ENCODE measurements at regions not wholly inside any gene's neighbourhood (a gene's known extent, or its start where the extent isn't known, plus 50 kb on each side); places are given as distances from the start of the nearest gene placed in this dataset.

GRCh38 chr5:124234022-124234769 lies 512.2 kb downstream of the ZNF608 start:
- Histone ChIP-seq H3K4me3 (ENCODE audit: low read length) (no peak overlapping the region), H3K27me3 (ENCODE audit: control insufficient read depth, insufficient read depth) (no peaks in the 10 kb centered on the region), H3K9me3 (ENCODE audit: control insufficient read depth, low read length) (no peaks in the 10 kb centered on the region), H3K4me1 (ENCODE audit: control insufficient read depth, insufficient read depth, low read length) (no peaks in the 10 kb centered on the region), H3K27ac (ENCODE audit: low read length) (no peak overlapping the region)
- 61% methylated on average over 5 of the region's 5 CpGs for WGBS
- intact Hi-C loops (cut with DNase I), result no loop called here
- no peak for ATAC-seq
- DNase-seq, result no peak

GRCh38 chr5:124232515-124232914 lies 513.9 kb downstream of the ZNF608 start:
- no peak for DNase-seq

GRCh38 chr5:124231802-124232201 lies 514.6 kb downstream of the ZNF608 start:
- no peaks in the 10 kb centered on the region for H3K27me3 ChIP-seq (ENCODE audit: control insufficient read depth, insufficient read depth)
- H3K9me3 ChIP-seq (ENCODE audit: control insufficient read depth, low read length), result no peaks in the 10 kb centered on the region
- DNase-seq (no peak), ATAC-seq (no peak)
- no peaks in the 10 kb centered on the region for H3K4me1 ChIP-seq (ENCODE audit: control insufficient read depth, insufficient read depth, low read length)
- H3K27ac ChIP-seq (ENCODE audit: low read length), result no peak overlapping the region
- 96% methylated on average over 3 of the region's 3 CpGs for WGBS
- H3K4me3 ChIP-seq (ENCODE audit: low read length), result no peak overlapping the region
- intact Hi-C loops (cut with DNase I), result no loop called here

More at GRCh38 chr5:124232515-124232914, 513.9 kb downstream of the ZNF608 start:
- Histone ChIP-seq H3K4me1 (ENCODE audit: control insufficient read depth, insufficient read depth, low read length) (no peaks in the 10 kb centered on the region), H3K4me3 (ENCODE audit: low read length) (no peak overlapping the region), H3K27ac (ENCODE audit: low read length) (no peak overlapping the region), H3K9me3 (ENCODE audit: control insufficient read depth, low read length) (no peaks in the 10 kb centered on the region), H3K27me3 (ENCODE audit: control insufficient read depth, insufficient read depth) (no peaks in the 10 kb centered on the region)
- intact Hi-C loops (cut with DNase I), result no loop called here
- no peak for ATAC-seq
- WGBS, result 90% methylated on average over 10 of the region's 10 CpGs

GRCh38 chr5:124231230-124231629 lies 515.2 kb downstream of the ZNF608 start:
- DNase-seq, result no peak
- Histone ChIP-seq H3K9me3 (ENCODE audit: control insufficient read depth, low read length) (no peaks in the 10 kb centered on the region), H3K4me1 (ENCODE audit: control insufficient read depth, insufficient read depth, low read length) (no peaks in the 10 kb centered on the region), H3K4me3 (ENCODE audit: low read length) (no peak overlapping the region), H3K27me3 (ENCODE audit: control insufficient read depth, insufficient read depth) (no peaks in the 10 kb centered on the region), H3K27ac (ENCODE audit: low read length) (no peak overlapping the region)
- ATAC-seq, result no peak
- intact Hi-C loops (cut with DNase I), result no loop called here
- 83% methylated on average over 5 of the region's 5 CpGs for WGBS

- ATAC-seq, result peak in 1 of 2 donors; percentile 43
- intact Hi-C loops (cut with DNase I), result no loop called here
- WGBS, result 64% methylated on average over 7 of the region's 7 CpGs
Observed at GRCh38 chr5:124230456-124230855, 516.0 kb downstream of the ZNF608 start.

GRCh38 chr5:124229352-124229751 lies 517.1 kb downstream of the ZNF608 start:
- DNase-seq (no peak), ATAC-seq (no peak)
- H3K27ac ChIP-seq (ENCODE audit: low read length), result no peak overlapping the region
- 94% methylated on average over 3 of the region's 3 CpGs for WGBS
- H3K4me1 ChIP-seq (ENCODE audit: control insufficient read depth, insufficient read depth, low read length), result no peaks in the 10 kb centered on the region
- H3K4me3 ChIP-seq (ENCODE audit: low read length), result no peak overlapping the region
- H3K9me3 ChIP-seq (ENCODE audit: control insufficient read depth, low read length), result no peaks in the 10 kb centered on the region
- H3K27me3 ChIP-seq (ENCODE audit: control insufficient read depth, insufficient read depth), result no peaks in the 10 kb centered on the region
- intact Hi-C loops (cut with DNase I), result no loop called here

More at GRCh38 chr5:124230456-124230855, 516.0 kb downstream of the ZNF608 start:
- H3K4me1 ChIP-seq (ENCODE audit: control insufficient read depth, insufficient read depth, low read length), result no peaks in the 10 kb centered on the region
- DNase-seq, result peak in 1 of 3 donors; percentile 34
- H3K27ac ChIP-seq (ENCODE audit: low read length), result no peak overlapping the region
- no peak overlapping the region for H3K4me3 ChIP-seq (ENCODE audit: low read length)
- no peaks in the 10 kb centered on the region for H3K27me3 ChIP-seq (ENCODE audit: control insufficient read depth, insufficient read depth)
- no peaks in the 10 kb centered on the region for H3K9me3 ChIP-seq (ENCODE audit: control insufficient read depth, low read length)

GRCh38 chr5:124227914-124228313 lies 518.5 kb downstream of the ZNF608 start:
- Histone ChIP-seq H3K4me3 (ENCODE audit: low read length) (no peak overlapping the region), H3K27me3 (ENCODE audit: control insufficient read depth, insufficient read depth) (no peaks in the 10 kb centered on the region), H3K27ac (ENCODE audit: low read length) (no peak overlapping the region)

GRCh38 chr5:124220418-124220817 lies 526.0 kb downstream of the ZNF608 start:
- Histone ChIP-seq H3K9me3 (ENCODE audit: control insufficient read depth, low read length) (no peaks in the 10 kb centered on the region), H3K4me1 (ENCODE audit: control insufficient read depth, insufficient read depth, low read length) (no peaks in the 10 kb centered on the region), H3K27me3 (ENCODE audit: control insufficient read depth, insufficient read depth) (no peaks in the 10 kb centered on the region), H3K27ac (ENCODE audit: low read length) (no peak overlapping the region), H3K4me3 (ENCODE audit: low read length) (no peak overlapping the region)
- intact Hi-C loops (cut with DNase I), result no loop called here
- 70% methylated on average over 2 of the region's 2 CpGs for WGBS
- ATAC-seq, result no peak
- DNase-seq, result no peak

More at GRCh38 chr5:124227914-124228313, 518.5 kb downstream of the ZNF608 start:
- H3K4me1 ChIP-seq (ENCODE audit: control insufficient read depth, insufficient read depth, low read length), result no peaks in the 10 kb centered on the region
- no peak for ATAC-seq
- H3K9me3 ChIP-seq (ENCODE audit: control insufficient read depth, low read length), result no peaks in the 10 kb centered on the region
- intact Hi-C loops (cut with DNase I), result no loop called here
- no peak for DNase-seq

- Histone ChIP-seq H3K27ac (ENCODE audit: low read length) (no peak overlapping the region), H3K4me3 (ENCODE audit: low read length) (no peak overlapping the region), H3K9me3 (ENCODE audit: control insufficient read depth, low read length) (no peaks in the 10 kb centered on the region), H3K27me3 (ENCODE audit: control insufficient read depth, insufficient read depth) (no peaks in the 10 kb centered on the region), H3K4me1 (ENCODE audit: control insufficient read depth, insufficient read depth, low read length) (no peaks in the 10 kb centered on the region)
- DNase-seq, result no peak
- intact Hi-C loops (cut with DNase I), result no loop called here
- ATAC-seq, result no peak
- WGBS, result 70% methylated on average over 9 of the region's 9 CpGs
Observed at GRCh38 chr5:124212934-124213333, 533.5 kb downstream of the ZNF608 start.

- Histone ChIP-seq H3K4me1 (ENCODE audit: control insufficient read depth, insufficient read depth, low read length) (no peaks in the 10 kb centered on the region), H3K27ac (ENCODE audit: low read length) (no peak overlapping the region), H3K9me3 (ENCODE audit: control insufficient read depth, low read length) (no peaks in the 10 kb centered on the region), H3K27me3 (ENCODE audit: control insufficient read depth, insufficient read depth) (no peaks in the 10 kb centered on the region), H3K4me3 (ENCODE audit: low read length) (no peak overlapping the region)
- DNase-seq (no peak), ATAC-seq (no peak)
- WGBS, result 90% methylated on average over 2 of the region's 2 CpGs
- intact Hi-C loops (cut with DNase I), result no loop called here
Observed at GRCh38 chr5:124210111-124210910, 536.1 kb downstream of the ZNF608 start.

GRCh38 chr5:124207118-124207517 lies 539.3 kb downstream of the ZNF608 start:
- H3K27me3 ChIP-seq (ENCODE audit: control insufficient read depth, insufficient read depth), result no peaks in the 10 kb centered on the region
- no peaks in the 10 kb centered on the region for H3K4me1 ChIP-seq (ENCODE audit: control insufficient read depth, insufficient read depth, low read length)
- 83% methylated on average over 3 of the region's 3 CpGs for WGBS
- peaks cover 2% of the 10 kb centered on the region for H3K9me3 ChIP-seq (ENCODE audit: control insufficient read depth, low read length)
- no peak for ATAC-seq
- no peak for DNase-seq
- no peak overlapping the region for H3K4me3 ChIP-seq (ENCODE audit: low read length)
- intact Hi-C loops (cut with DNase I), result no loop called here
- H3K27ac ChIP-seq (ENCODE audit: low read length), result no peak overlapping the region

Data from right cardiac atrium (tissue), 5 donors.